ENCODE measurements at regions not wholly inside any gene's neighbourhood (a gene's known extent, or its start where the extent isn't known, plus 50 kb on each side); places are given as distances from the start of the nearest gene placed in this dataset.
"Not testable (repeated sequence)": the region's sequence is repeated elsewhere in the genome, so short reads cannot be mapped to it uniquely, and the experiment has no call there.

- no peak for DNase-seq
These were observed 104.7 kb downstream of the GPR85 start for GRCh38 chr7:112981966-112982365.

- DNase-seq = not testable (repeated sequence)
These were observed 107.6 kb downstream of the GPR85 start for GRCh38 chr7:112979055-112979454.

GRCh38 chr7:112977244-112977955, 109.2 kb downstream of the GPR85 start:
- not testable (repeated sequence) for DNase-seq

GRCh38 chr7:112970771-112971170, 115.9 kb downstream of the GPR85 start:
- DNase-seq = no peak

GRCh38 chr7:112969946-112970345, 116.7 kb downstream of the GPR85 start:
- DNase-seq = no peak

GRCh38 chr7:112965506-112965905, 121.1 kb downstream of the GPR85 start:
- DNase-seq = no peak

GRCh38 chr7:112963634-112964033, 123.0 kb downstream of the GPR85 start:
- DNase-seq = no peak

GRCh38 chr7:112962815-112963214, 123.8 kb downstream of the GPR85 start:
- no peak for DNase-seq

- DNase-seq = no peak
These were observed 127.4 kb downstream of the GPR85 start for GRCh38 chr7:112959276-112959675.

- DNase-seq = no peak
These were observed 127.9 kb downstream of the GPR85 start for GRCh38 chr7:112958775-112959174.

- no peak for DNase-seq
These were observed 128.7 kb downstream of the GPR85 start for GRCh38 chr7:112957901-112958300.

- DNase-seq = not testable (repeated sequence)
These were observed 133.6 kb downstream of the GPR85 start for GRCh38 chr7:112953031-112953430.

GRCh38 chr7:112951070-112951469, 135.6 kb downstream of the GPR85 start:
- DNase-seq = no peak

- DNase-seq = not testable (repeated sequence)
These were observed 136.9 kb downstream of the GPR85 start for GRCh38 chr7:112949682-112950081.

- no peak for DNase-seq
These were observed 140.3 kb downstream of the GPR85 start for GRCh38 chr7:112946350-112946749.

- DNase-seq = no peak
These were observed 141.6 kb downstream of the GPR85 start for GRCh38 chr7:112945046-112945445.

GRCh38 chr7:112942981-112943380, 143.6 kb downstream of the GPR85 start:
- no peak for DNase-seq

- not testable (repeated sequence) for DNase-seq
These were observed 144.5 kb downstream of the GPR85 start for GRCh38 chr7:112942125-112942524.

GRCh38 chr7:112940314-112940732, 146.3 kb downstream of the GPR85 start:
- DNase-seq = no peak

- peak; percentile 97 for DNase-seq
These were observed 146.9 kb downstream of the GPR85 start for GRCh38 chr7:112939574-112940313.

GRCh38 chr7:112938863-112939573, 147.6 kb downstream of the GPR85 start:
- no peak for DNase-seq

GRCh38 chr7:112937651-112938415, 147.6 kb upstream of the TMEM168 start:
- DNase-seq = no peak

GRCh38 chr7:112933598-112933997, 143.4 kb upstream of the TMEM168 start:
- no peak for DNase-seq

All from NCI-H446 treated with DMSO at 0.1 percent for 48 hours (cell line).